WERI-Rb-1 (cell line): ENCODE measurements at regions not wholly inside any gene's neighbourhood (a gene's known extent, or its start where the extent isn't known, plus 50 kb on each side); places are given as distances from the start of the nearest gene placed in this dataset.

ENCODE experiments used
- DNase-seq: peaks from one replicate; pipeline ENCODE4 v3.0.0-alpha.2; 2020
- H3K27ac ChIP-seq: fragments of 250-450 bp; sonication (Bioruptor Pico); 2 replicates; pipeline ENCODE4 v1.5.1; 2020; ENCODE audit warnings: mild to moderate bottlenecking, moderate library complexity
- H3K27me3 ChIP-seq: fragments of 250-450 bp; sonication (Bioruptor Pico); 2 replicates; pipeline ENCODE4 v1.5.1; 2021; ENCODE audit warnings: mild to moderate bottlenecking, low read depth, moderate library complexity; ENCODE audit not compliant: insufficient read depth, severe bottlenecking
- H3K36me3 ChIP-seq: fragments of 250-450 bp; sonication (Bioruptor Pico); 2 replicates; pipeline ENCODE4 v1.5.1; 2020; ENCODE audit warnings: mild to moderate bottlenecking, moderate library complexity
- H3K4me3 ChIP-seq: 2 replicates; pipeline ENCODE4 v1.5.1; 2011; ENCODE audit warnings: low read depth, mild to moderate bottlenecking, control low read depth, low read length
- H3K9me3 ChIP-seq: fragments of 250-450 bp; sonication (Bioruptor Pico); 2 replicates; pipeline ENCODE4 v1.5.1; 2021; ENCODE audit warnings: mild to moderate bottlenecking, moderate library complexity; ENCODE audit not compliant: severe bottlenecking
- TF ChIP-seq, protein P1 (sequence below): IDR thresholded peaks from 2 replicates; pipeline ENCODE4 v1.5.1; 2011; ENCODE audit warnings: low read depth, mild to moderate bottlenecking, control low read depth, inconsistent platforms, low read length

DNA sequence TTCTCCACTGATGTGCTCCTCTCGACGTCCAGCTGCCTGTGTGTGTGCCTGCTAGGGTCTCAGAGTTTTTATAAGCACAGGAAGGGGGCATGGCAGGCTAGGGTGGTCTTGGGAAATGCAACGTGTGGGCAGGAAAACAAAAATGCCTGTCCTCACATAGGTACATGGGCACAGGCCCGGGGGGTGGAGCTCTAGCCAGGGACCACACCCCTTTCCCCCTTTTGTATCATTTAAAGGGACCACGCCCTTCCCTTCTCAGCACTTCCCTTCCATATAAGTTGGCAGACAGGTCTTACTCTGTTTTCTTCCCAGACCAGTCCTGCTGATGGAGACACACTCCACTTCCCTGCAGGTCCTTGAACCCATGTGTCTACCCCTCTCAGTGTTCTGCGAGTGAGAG, 645.0 kb downstream of the CBLN2 start:
- H3K27ac ChIP-seq = no peak overlapping the region
- no peak for DNase-seq
- H3K4me3 ChIP-seq = no peak overlapping the region
- no peaks in the 10 kb centered on the region for H3K36me3 ChIP-seq
- H3K9me3 ChIP-seq = no peaks in the 10 kb centered on the region
- TF ChIP-seq, protein P1, sequence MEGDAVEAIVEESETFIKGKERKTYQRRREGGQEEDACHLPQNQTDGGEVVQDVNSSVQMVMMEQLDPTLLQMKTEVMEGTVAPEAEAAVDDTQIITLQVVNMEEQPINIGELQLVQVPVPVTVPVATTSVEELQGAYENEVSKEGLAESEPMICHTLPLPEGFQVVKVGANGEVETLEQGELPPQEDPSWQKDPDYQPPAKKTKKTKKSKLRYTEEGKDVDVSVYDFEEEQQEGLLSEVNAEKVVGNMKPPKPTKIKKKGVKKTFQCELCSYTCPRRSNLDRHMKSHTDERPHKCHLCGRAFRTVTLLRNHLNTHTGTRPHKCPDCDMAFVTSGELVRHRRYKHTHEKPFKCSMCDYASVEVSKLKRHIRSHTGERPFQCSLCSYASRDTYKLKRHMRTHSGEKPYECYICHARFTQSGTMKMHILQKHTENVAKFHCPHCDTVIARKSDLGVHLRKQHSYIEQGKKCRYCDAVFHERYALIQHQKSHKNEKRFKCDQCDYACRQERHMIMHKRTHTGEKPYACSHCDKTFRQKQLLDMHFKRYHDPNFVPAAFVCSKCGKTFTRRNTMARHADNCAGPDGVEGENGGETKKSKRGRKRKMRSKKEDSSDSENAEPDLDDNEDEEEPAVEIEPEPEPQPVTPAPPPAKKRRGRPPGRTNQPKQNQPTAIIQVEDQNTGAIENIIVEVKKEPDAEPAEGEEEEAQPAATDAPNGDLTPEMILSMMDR = no peak
- no peaks in the 10 kb centered on the region for H3K27me3 ChIP-seq

DNA sequence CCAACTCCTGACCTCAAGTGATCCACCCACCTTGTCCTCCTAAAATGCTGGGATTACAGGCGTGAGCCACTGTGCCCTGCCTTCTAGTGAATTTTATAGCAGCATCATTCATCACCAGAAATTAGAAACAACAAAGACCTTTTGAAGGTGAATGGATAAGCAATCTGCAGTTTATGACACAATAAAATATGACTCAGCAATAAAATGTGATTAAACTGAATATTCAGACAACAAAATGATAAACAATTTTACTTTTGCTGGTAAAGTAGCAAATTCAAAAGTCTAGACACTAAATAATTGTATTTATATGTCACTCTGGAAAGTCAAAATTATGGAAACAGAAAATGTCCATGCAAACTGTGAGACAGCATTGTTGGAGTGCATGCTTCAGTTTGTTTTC, 656.6 kb downstream of the CBLN2 start:
- TF ChIP-seq, protein P1 = no peak
- H3K27ac ChIP-seq = no peak overlapping the region
- H3K36me3 ChIP-seq = no peaks in the 10 kb centered on the region
- H3K9me3 ChIP-seq = no peaks in the 10 kb centered on the region
- no peak for DNase-seq
- no peak overlapping the region for H3K4me3 ChIP-seq
- H3K27me3 ChIP-seq = no peaks in the 10 kb centered on the region

DNA sequence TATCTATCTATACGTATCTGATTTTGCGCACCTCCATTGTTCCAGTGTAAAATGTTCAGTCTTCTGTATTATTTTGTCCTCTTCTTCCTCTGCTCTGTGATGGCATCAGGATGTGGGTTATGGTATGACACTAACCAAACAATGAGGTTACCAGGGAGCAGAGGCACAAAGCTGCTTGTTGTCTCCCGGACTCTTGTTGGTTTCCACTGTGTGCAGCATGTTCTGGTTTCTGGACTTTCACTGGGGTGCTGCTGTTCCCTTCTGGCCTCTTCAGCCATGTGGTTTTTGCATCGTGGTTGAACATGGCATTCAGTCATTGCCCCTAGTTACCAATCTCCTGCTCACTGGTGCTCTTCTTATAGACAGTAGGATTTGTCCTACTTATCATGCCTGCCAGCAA, 665.9 kb downstream of the CBLN2 start:
- TF ChIP-seq, protein P1 = no peak
- Histone ChIP-seq H3K27ac (no peak overlapping the region), H3K36me3 (no peaks in the 10 kb centered on the region), H3K4me3 (no peak overlapping the region), H3K27me3 (no peaks in the 10 kb centered on the region), H3K9me3 (no peaks in the 10 kb centered on the region)
- DNase-seq = no peak

DNA sequence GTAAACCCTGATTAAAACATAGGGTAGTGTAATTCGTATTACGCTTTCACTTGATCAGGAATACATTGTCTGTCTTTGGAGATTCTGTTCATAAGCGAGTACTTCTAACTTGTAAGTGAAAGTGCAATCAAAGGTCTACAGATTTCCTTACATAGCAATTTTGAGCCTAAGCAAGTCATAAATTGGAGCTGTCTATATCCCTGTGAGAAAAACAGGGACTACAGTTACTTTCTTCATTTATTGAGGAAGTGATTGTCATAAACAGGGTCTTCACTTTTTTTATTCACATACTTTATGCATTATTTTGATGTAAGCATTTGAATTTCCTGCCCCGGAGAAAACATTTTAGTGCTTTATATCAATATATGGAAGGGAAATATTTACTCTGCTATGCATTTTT, 670.4 kb downstream of the CBLN2 start:
- no peak for DNase-seq
- Histone ChIP-seq H3K27me3 (no peaks in the 10 kb centered on the region), H3K27ac (no peak overlapping the region), H3K4me3 (no peak overlapping the region), H3K9me3 (no peaks in the 10 kb centered on the region), H3K36me3 (no peaks in the 10 kb centered on the region)
- TF ChIP-seq, protein P1 = no peak

DNA sequence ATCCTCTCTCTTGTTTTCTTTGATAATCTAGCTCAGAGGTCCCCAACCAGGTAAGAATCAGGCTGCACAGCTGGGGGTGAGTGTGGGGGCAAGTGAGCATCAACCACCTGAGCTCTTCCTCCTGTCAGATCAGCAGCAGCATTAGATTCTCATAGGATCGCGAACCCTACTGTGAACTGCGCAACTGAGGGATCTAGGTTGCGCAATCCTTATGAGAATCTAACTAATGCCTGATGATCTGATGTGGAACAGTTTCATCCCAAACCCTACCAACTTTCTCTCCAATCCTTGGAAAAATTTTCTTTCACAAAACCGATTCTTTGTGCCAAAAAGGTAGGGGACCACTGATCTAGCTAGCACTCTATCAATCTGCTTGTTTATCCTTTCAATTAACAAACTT, 678.3 kb downstream of the CBLN2 start:
- no peaks in the 10 kb centered on the region for H3K27me3 ChIP-seq
- DNase-seq = no peak
- no peaks in the 10 kb centered on the region for H3K9me3 ChIP-seq
- H3K4me3 ChIP-seq = no peak overlapping the region
- H3K36me3 ChIP-seq = no peaks in the 10 kb centered on the region
- no peak overlapping the region for H3K27ac ChIP-seq
- TF ChIP-seq, protein P1 = no peak

- no peak for DNase-seq
- Histone ChIP-seq H3K27ac (no peak overlapping the region), H3K36me3 (no peaks in the 10 kb centered on the region), H3K9me3 (no peaks in the 10 kb centered on the region), H3K4me3 (no peak overlapping the region), H3K27me3 (no peaks in the 10 kb centered on the region)
- TF ChIP-seq, protein P1 = no peak
These were observed 693.5 kb downstream of the CBLN2 start for GRCh38 chr18:71850602-71851001.
